Endothelial cell of umbilical vein (primary cell): ENCODE measurements at regions not wholly inside any gene's neighbourhood (a gene's known extent, or its start where the extent isn't known, plus 50 kb on each side); places are given as distances from the start of the nearest gene placed in this dataset.

ENCODE experiments used
- EZH2 ChIP-seq: IDR thresholded peaks from 2 replicates; pipeline ENCODE4 v1.6.1; 2012; ENCODE audit warnings: borderline replicate concordance, low read depth, mild to moderate bottlenecking, moderate library complexity, low read length, inconsistent platforms; ENCODE audit not compliant: severe bottlenecking
- MYC ChIP-seq: IDR thresholded peaks from one replicate; pipeline ENCODE4 v1.6.1; 2011; ENCODE audit warnings: mild to moderate bottlenecking, low read depth, low read length
- POLR2A ChIP-seq: IDR thresholded peaks from 2 replicates; pipeline ENCODE4 v1.6.1; 2012; ENCODE audit warnings: low read depth, mild to moderate bottlenecking, control low read depth, low read length
- POLR2AphosphoS5 ChIP-seq: IDR thresholded peaks from 2 replicates; pipeline ENCODE4 v1.6.1; 2012; ENCODE audit warnings: low read depth, mild to moderate bottlenecking, control low read depth, low read length, moderate library complexity; ENCODE audit not compliant: insufficient read depth
- TF ChIP-seq, protein P1 (sequence below), 2 donors: IDR thresholded peaks; 1 replicate in 1 of 2; 2 replicates in 1 of 2; pipeline ENCODE4 v1.5.1; 2011; ENCODE audit warnings: low read length in 2 of 2, mild to moderate bottlenecking in 2 of 2, moderate library complexity in 2 of 2, control low read depth in 1 of 2, inconsistent platforms in 1 of 2, low read depth in 1 of 2; ENCODE audit not compliant: insufficient read depth in 1 of 2; ENCODE audit errors: extremely low read depth in 1 of 2

DNA sequence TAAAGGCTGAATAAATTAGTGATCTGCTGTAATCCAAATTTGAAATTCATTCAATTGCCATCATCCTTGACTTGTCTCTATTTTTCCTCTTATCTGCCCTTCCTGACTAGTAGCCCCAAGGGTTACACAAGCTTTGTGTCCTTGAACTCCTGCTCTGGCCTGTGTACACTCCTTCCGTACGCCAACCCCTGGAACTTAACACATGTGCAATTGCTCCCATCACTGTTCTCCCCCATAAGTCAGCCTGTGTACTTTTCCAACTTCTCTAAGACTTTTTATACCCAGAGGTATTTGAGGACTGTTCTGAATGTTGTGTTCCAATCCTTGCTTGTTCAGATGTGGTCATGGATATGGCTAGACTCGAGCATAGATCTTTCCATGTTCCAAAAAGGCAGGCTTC is 171.1 kb upstream of the G2E3 start:
- TF ChIP-seq POLR2AphosphoS5, result no peak
- TF ChIP-seq POLR2A, result no peak
- TF ChIP-seq, protein P1, sequence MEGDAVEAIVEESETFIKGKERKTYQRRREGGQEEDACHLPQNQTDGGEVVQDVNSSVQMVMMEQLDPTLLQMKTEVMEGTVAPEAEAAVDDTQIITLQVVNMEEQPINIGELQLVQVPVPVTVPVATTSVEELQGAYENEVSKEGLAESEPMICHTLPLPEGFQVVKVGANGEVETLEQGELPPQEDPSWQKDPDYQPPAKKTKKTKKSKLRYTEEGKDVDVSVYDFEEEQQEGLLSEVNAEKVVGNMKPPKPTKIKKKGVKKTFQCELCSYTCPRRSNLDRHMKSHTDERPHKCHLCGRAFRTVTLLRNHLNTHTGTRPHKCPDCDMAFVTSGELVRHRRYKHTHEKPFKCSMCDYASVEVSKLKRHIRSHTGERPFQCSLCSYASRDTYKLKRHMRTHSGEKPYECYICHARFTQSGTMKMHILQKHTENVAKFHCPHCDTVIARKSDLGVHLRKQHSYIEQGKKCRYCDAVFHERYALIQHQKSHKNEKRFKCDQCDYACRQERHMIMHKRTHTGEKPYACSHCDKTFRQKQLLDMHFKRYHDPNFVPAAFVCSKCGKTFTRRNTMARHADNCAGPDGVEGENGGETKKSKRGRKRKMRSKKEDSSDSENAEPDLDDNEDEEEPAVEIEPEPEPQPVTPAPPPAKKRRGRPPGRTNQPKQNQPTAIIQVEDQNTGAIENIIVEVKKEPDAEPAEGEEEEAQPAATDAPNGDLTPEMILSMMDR (IDR thresholded peaks at IDR 0.05; ENCODE audit: extremely low read depth in 1 of 2, insufficient read depth in 1 of 2, low read depth in 1 of 2, low read length in 2 of 2), result no peak
- TF ChIP-seq MYC, result no peak
- no peak for TF ChIP-seq EZH2
